ENCODE measurements at regions not wholly inside any gene's neighbourhood (a gene's known extent, or its start where the extent isn't known, plus 50 kb on each side); places are given as distances from the start of the nearest gene placed in this dataset.

GRCh38 chr9:70465904-70466303 lies 51.4 kb upstream of the KLF9 start:
- intact Hi-C loops (cut with micrococcal nuclease), result loop anchor here (2.0 to 5.0 kb wide), 2 partner anchors 19 to 49 kb away; no protein-coding TSS in a partner anchor
- Mint-ChIP-seq H3K27ac (no peak overlapping the region), H3K4me1 (ENCODE audit: low read depth) (peaks cover 45% of the 10 kb centered on the region), H3K9me3 (no peaks in the 10 kb centered on the region), H3K4me3 (no peak overlapping the region), H3K27me3 (no peaks in the 10 kb centered on the region), H3K36me3 (ENCODE audit: low read depth) (no peaks in the 10 kb centered on the region)
- ATAC-seq, result no peak
- ChIA-PET CTCF (interaction anchor here (0.9 kb wide), 1 partner anchor 21 kb away, joined by 3 read pairs; no protein-coding TSS in a partner anchor), POLR2A (no interaction called here)
- TF ChIP-seq, protein P1, sequence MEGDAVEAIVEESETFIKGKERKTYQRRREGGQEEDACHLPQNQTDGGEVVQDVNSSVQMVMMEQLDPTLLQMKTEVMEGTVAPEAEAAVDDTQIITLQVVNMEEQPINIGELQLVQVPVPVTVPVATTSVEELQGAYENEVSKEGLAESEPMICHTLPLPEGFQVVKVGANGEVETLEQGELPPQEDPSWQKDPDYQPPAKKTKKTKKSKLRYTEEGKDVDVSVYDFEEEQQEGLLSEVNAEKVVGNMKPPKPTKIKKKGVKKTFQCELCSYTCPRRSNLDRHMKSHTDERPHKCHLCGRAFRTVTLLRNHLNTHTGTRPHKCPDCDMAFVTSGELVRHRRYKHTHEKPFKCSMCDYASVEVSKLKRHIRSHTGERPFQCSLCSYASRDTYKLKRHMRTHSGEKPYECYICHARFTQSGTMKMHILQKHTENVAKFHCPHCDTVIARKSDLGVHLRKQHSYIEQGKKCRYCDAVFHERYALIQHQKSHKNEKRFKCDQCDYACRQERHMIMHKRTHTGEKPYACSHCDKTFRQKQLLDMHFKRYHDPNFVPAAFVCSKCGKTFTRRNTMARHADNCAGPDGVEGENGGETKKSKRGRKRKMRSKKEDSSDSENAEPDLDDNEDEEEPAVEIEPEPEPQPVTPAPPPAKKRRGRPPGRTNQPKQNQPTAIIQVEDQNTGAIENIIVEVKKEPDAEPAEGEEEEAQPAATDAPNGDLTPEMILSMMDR (IDR thresholded peaks at IDR 0.05), result no peak
- no peak for DNase-seq

DNA sequence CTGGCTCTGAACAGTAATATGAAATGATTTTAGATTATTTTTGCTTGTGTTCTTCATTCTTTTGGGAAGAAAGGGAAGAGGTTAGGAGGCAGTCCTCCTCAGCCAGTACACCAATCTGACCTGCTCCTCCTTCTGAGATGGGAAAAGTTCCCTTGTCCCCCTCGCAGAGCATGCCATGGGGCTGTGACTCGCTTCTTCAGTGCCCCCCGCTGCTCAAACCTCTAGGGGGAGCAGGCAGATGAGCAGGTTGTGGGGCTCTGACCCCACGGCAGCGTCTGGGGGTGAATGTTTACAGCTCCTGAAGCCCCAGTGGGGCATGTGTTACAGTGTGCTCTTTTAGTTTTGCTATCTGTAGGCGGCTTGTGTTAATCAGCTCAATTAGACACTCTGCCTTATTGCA lies 50.9 kb upstream of the KLF9 start:
- ATAC-seq, result no peak
- ChIA-PET POLR2A (no interaction called here), CTCF (interaction anchor here (0.9 to 1.3 kb wide), 3 partner anchors 8 to 24 kb away, joined by 3 read pairs; no protein-coding TSS in a partner anchor)
- Mint-ChIP-seq H3K4me1 (ENCODE audit: low read depth) (peaks cover 40% of the 10 kb centered on the region), H3K36me3 (ENCODE audit: low read depth) (no peaks in the 10 kb centered on the region), H3K27ac (no peak overlapping the region), H3K4me3 (no peak overlapping the region), H3K9me3 (no peaks in the 10 kb centered on the region), H3K27me3 (no peaks in the 10 kb centered on the region)
- DNase-seq, result peak; percentile 8
- TF ChIP-seq, protein P1 (IDR thresholded peaks at IDR 0.05), result no peak
- intact Hi-C loops (cut with micrococcal nuclease), result loop anchor here (5.0 kb wide), 1 partner anchor 48 kb away; no protein-coding TSS in a partner anchor

All from activated CD8-positive, alpha-beta T cell treated with anti-CD3 and anti-CD28 coated beads for 36 hours (primary cell).